Mononuclear cell (primary cell): ENCODE measurements at regions not wholly inside any gene's neighbourhood (a gene's known extent, or its start where the extent isn't known, plus 50 kb on each side); places are given as distances from the start of the nearest gene placed in this dataset.
"Not testable (repeated sequence)": the region's sequence is repeated elsewhere in the genome, so short reads cannot be mapped to it uniquely, and the experiment has no call there.

ENCODE experiments used
- H3K27me3 ChIP-seq: 2 replicates; pipeline ENCODE4 v1.6.0; 2011; ENCODE audit warnings: low read length, control low read depth; ENCODE audit not compliant: insufficient read depth
- H3K4me1 ChIP-seq: 2 replicates; pipeline ENCODE4 v1.5.1; 2011; ENCODE audit warnings: mild to moderate bottlenecking, low read length, control low read depth; ENCODE audit not compliant: insufficient read depth
- H3K4me3 ChIP-seq: 2 replicates; pipeline ENCODE4 v1.5.1; 2011; ENCODE audit warnings: mild to moderate bottlenecking, low read length, moderate library complexity
- H3K9me3 ChIP-seq: 2 replicates; pipeline ENCODE4 v1.5.1; 2011; ENCODE audit warnings: low read depth, mild to moderate bottlenecking, control low read depth, low read length

DNA sequence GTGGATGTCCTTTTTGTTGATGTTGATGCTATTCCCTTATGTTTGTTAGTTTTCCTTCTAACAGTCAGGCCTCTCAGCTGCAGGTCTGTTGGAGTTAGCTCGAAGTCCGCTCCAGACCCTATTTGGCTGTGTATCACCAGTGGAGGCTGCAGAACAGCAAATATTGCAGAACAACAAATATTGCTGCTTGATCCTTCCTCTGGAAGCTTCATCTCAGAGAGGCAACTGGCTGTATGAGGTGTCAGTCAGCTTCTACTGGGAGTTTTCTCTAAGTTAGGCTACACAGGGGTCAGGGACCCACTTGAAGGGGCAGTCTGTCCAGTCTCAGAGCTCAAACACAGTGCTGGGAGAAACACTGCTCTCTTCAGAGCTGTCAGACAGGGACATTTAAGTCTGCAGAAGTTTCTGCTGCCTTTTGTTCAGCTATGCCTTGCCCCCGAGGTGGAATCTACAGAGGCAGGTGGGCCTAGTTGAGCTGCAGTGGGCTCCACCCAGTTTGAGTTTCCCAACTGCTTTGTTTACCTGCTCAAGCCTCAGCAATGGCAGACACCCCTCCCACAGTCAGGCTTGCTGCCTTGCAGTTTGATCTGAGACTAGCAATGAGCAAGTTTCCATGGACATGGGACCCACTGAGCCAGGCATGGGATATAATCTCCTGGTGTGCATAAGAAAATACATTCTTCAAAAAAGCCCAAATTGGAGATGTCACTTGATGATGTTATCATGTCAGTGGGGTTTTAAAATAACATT, 99.5 kb downstream of the KDM5D start:
- Histone ChIP-seq H3K27me3 (no peaks in the 10 kb centered on the region), H3K4me1 (no peaks in the 10 kb centered on the region), H3K9me3 (no peaks in the 10 kb centered on the region), H3K4me3 (no peak overlapping the region)

DNA sequence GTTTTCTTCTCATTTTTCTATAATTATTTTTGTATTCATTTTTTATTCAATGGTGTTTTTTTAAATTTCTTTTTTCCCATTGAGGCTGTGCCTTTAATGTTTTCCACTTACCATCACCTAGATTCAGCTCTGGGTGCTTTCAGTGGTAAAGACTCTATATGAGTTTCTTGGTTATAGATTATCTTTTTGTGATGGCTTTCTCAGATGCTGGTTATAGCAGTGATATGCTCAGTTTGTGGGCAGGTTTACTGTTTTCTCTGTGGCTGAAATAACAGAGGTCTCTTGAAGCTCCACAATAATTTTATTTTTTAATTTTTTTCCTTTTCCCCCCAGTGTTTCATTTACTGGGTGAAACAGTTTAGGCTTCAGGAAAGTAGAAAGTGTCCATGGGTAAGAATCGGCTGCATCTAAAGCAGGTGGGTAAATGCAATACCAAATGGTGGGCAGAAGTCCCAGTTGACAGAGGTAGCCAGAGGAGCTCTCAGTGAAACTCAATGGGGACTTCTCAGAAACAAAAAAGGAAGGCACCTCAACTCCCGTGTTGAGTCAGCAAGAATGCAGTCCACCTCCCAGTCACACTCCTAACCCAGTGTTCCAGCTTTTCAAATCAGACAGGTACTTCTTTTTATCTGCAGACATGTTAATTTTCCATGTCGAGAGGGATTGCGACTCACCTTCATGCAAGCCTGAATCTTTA, 106.7 kb downstream of the KDM5D start:
- Histone ChIP-seq H3K4me1 (no peaks in the 10 kb centered on the region), H3K27me3 (no peaks in the 10 kb centered on the region), H3K9me3 (no peaks in the 10 kb centered on the region), H3K4me3 (no peak overlapping the region)

- Histone ChIP-seq H3K27me3 (no peaks in the 10 kb centered on the region), H3K9me3 (no peaks in the 10 kb centered on the region), H3K4me1 (no peaks in the 10 kb centered on the region), H3K4me3 (no peak overlapping the region)
Observed at GRCh38 chrY:19628926-19629325, 115.6 kb downstream of the KDM5D start.

GRCh38 chrY:19622392-19622791, 122.1 kb downstream of the KDM5D start:
- Histone ChIP-seq H3K9me3 (no peaks in the 10 kb centered on the region), H3K4me3 (no peak overlapping the region), H3K4me1 (no peaks in the 10 kb centered on the region), H3K27me3 (no peaks in the 10 kb centered on the region)

DNA sequence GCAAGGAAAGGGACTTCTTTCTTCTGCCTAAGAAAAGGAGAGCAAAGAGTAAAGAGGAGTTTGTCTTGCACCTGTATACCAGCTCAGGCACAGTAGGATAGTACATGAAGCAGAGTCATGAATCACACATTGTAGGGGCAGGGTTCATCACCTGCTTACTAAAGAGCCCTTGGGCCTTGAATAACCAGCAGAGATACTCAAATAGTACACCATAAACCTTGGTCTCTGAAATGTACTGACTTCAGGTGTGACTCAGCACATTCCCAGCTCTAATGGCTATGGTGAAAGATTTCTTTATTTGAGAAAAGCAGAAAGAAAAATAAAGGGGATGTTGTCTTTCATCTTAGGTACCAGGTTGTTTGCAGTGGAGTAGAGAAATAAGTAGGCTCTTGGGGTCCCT, 122.8 kb downstream of the KDM5D start:
- Histone ChIP-seq H3K4me1 (no peaks in the 10 kb centered on the region), H3K27me3 (no peaks in the 10 kb centered on the region), H3K4me3 (no peak overlapping the region), H3K9me3 (no peaks in the 10 kb centered on the region)

DNA sequence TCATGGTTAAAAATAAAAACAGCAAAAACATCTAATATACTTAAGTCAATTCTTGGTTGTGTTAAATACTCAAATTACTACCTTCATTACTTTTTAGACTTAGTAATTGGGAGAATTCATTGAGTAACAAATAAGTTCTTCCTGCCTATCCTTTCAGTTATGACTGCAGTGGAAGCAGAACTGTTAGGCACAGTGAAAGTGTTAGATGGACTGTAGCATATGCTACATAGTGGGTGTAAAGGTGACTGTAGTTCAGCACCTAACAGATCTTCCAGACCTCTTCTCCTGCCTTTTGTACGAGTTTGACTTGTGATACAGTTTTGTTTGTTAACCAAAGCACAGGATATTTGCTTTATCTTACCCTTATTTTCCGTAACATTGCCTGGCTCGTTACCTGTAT, 143.4 kb downstream of the KDM5D start:
- Histone ChIP-seq H3K9me3 (no peaks in the 10 kb centered on the region), H3K4me1 (no peaks in the 10 kb centered on the region), H3K27me3 (no peaks in the 10 kb centered on the region), H3K4me3 (no peak overlapping the region)

DNA sequence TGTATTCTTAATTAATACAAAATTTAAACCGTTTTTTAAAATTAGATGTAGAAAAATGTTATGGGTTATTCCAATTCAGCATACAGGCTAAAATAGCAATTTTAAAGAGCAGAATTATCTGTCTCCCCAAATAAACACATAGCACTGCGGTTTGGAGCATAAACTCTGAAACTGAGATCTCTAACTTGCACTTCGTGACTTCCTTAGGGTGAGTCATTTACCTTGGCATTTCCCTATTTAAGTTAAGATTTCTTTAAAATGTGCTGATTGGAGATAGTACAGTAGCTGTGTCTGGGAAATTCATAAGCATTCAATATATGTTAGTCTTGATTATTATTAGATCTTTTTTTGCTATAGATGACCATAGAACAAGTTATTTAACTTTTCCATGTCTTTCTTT, 143.8 kb downstream of the KDM5D start:
- no peak overlapping the region for H3K4me3 ChIP-seq
- H3K4me1 ChIP-seq, result no peaks in the 10 kb centered on the region
- H3K27me3 ChIP-seq, result no peaks in the 10 kb centered on the region
- H3K9me3 ChIP-seq, result no peaks in the 10 kb centered on the region

- Histone ChIP-seq H3K9me3 (no peaks in the 10 kb centered on the region), H3K4me3 (no peak overlapping the region), H3K4me1 (peaks cover 8% of the 10 kb centered on the region), H3K27me3 (no peaks in the 10 kb centered on the region)
Observed at GRCh38 chrY:19590235-19590634, 154.3 kb downstream of the KDM5D start.

- H3K27me3 ChIP-seq, result no peaks in the 10 kb centered on the region
- no peaks in the 10 kb centered on the region for H3K9me3 ChIP-seq
- peaks cover 8% of the 10 kb centered on the region for H3K4me1 ChIP-seq
- H3K4me3 ChIP-seq, result no peak overlapping the region
Observed at GRCh38 chrY:19589664-19590063, 154.9 kb downstream of the KDM5D start.

DNA sequence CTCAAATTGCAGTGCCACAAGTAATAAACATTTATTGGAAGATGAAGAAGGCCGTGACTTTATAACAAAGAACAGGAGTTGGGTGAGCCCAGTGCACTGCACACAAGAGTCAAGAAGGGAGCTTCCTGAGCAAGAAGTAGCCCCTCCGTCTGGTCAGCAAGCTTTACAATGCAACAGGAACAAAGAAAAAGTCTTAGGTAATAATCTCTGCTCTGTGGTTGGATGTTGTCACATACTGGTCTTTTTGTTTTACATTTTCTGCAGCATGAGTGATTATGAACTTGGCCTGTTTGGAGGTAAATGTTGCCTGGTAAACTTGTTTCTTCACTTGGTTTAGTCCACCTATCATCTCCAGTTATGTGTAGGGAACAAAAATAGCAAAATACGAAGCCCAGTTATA, 157.2 kb downstream of the KDM5D start:
- Histone ChIP-seq H3K9me3 (no peaks in the 10 kb centered on the region), H3K27me3 (no peaks in the 10 kb centered on the region), H3K4me3 (no peak overlapping the region), H3K4me1 (peaks cover 8% of the 10 kb centered on the region)

DNA sequence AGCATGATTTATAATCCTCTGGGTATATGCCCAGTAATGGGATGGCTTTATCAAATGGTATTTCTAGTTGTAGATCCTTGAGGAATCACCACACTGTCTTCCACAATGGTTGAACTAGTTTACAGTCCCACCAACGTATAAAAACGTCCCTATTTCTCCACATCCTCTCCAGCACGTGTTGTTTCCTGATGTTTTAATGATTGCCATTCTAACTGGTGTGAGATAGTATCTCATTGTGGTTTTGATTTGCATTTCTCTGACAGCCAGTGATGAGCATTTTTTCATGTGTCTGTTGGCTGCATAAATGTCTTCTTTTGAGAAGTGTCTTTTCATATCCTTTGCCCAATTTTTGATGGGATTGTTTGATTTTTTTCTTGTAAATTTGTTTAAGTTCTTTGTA, 163.5 kb downstream of the KDM5D start:
- not testable (repeated sequence) for H3K27me3 ChIP-seq, H3K4me3 ChIP-seq, H3K4me1 ChIP-seq, H3K9me3 ChIP-seq

- H3K9me3 ChIP-seq, result no peaks in the 10 kb centered on the region
Observed at GRCh38 chrY:19578281-19578874, 166.1 kb downstream of the KDM5D start.

GRCh38 chrY:19577250-19577649, 167.3 kb downstream of the KDM5D start:
- Histone ChIP-seq H3K27me3 (no peaks in the 10 kb centered on the region), H3K9me3 (no peaks in the 10 kb centered on the region), H3K4me3 (no peak overlapping the region), H3K4me1 (no peaks in the 10 kb centered on the region)

More at GRCh38 chrY:19578281-19578874, 166.1 kb downstream of the KDM5D start:
- no peaks in the 10 kb centered on the region for H3K27me3 ChIP-seq
- no peaks in the 10 kb centered on the region for H3K4me1 ChIP-seq
- H3K4me3 ChIP-seq, result no peak overlapping the region

GRCh38 chrY:19574939-19575338, 169.6 kb downstream of the KDM5D start:
- Histone ChIP-seq H3K4me1 (peaks cover 8% of the 10 kb centered on the region), H3K4me3 (no peak overlapping the region), H3K9me3 (no peaks in the 10 kb centered on the region), H3K27me3 (no peaks in the 10 kb centered on the region)

DNA sequence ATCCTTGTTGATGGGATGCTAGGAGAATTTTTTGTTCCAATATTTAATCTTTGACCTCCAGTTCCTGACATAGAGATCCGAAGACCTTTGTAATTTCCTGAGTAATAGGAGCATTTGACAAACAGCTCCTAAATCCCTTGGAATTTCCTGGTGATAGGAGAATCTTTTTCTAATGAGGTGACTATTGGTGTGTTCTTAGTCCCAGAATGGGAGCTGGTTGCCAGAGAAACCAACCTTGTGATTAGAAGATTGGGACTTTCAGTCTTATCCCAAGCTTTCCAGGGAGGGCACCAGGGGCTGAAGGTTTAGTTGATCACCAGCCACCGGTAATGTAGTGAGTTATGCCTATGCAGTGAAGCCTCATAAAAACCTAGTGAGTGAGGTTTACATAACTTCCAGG, 170.9 kb downstream of the KDM5D start:
- no peak overlapping the region for H3K4me3 ChIP-seq
- peaks cover 9% of the 10 kb centered on the region for H3K4me1 ChIP-seq
- H3K9me3 ChIP-seq, result no peaks in the 10 kb centered on the region
- no peaks in the 10 kb centered on the region for H3K27me3 ChIP-seq
